ENCODE measurements at regions not wholly inside any gene's neighbourhood (a gene's known extent, or its start where the extent isn't known, plus 50 kb on each side); places are given as distances from the start of the nearest gene placed in this dataset.

- H3K4me3 ChIP-seq (ENCODE audit: low read length), result no peak overlapping the region
- TF ChIP-seq CTCF (conservative IDR thresholded peaks at IDR 0.05; ENCODE audit: low read length), result no peak
- DNase-seq (ENCODE audit: low read depth), result no peak
These were observed 408.2 kb upstream of the MYT1L start for GRCh38 chr2:2739231-2739795.

- H3K4me3 ChIP-seq (ENCODE audit: low read length), result no peak overlapping the region
- TF ChIP-seq CTCF (conservative IDR thresholded peaks at IDR 0.05; ENCODE audit: low read length), result no peak
- DNase-seq (ENCODE audit: low read depth), result no peak
These were observed 407.6 kb upstream of the MYT1L start for GRCh38 chr2:2738684-2739083.

- no peak for DNase-seq (ENCODE audit: low read depth)
- no peak overlapping the region for H3K4me3 ChIP-seq (ENCODE audit: low read length)
- TF ChIP-seq CTCF (conservative IDR thresholded peaks at IDR 0.05; ENCODE audit: low read length), result no peak
These were observed 407.2 kb upstream of the MYT1L start for GRCh38 chr2:2738276-2738675.

- TF ChIP-seq CTCF (conservative IDR thresholded peaks at IDR 0.05; ENCODE audit: low read length), result no peak
- no peak for DNase-seq (ENCODE audit: low read depth)
- H3K4me3 ChIP-seq (ENCODE audit: low read length), result no peak overlapping the region
These were observed 404.0 kb upstream of the MYT1L start for GRCh38 chr2:2735041-2735440.

- DNase-seq (ENCODE audit: low read depth), result no peak
- no peak overlapping the region for H3K4me3 ChIP-seq (ENCODE audit: low read length)
- no peak for TF ChIP-seq CTCF (conservative IDR thresholded peaks at IDR 0.05; ENCODE audit: low read length)
These were observed 403.2 kb upstream of the MYT1L start for GRCh38 chr2:2734308-2734707.

GRCh38 chr2:2733818-2734217 is 402.7 kb upstream of the MYT1L start:
- no peak for DNase-seq (ENCODE audit: low read depth)

More at GRCh38 chr2:2733818-2734217, 402.7 kb upstream of the MYT1L start:
- TF ChIP-seq CTCF (conservative IDR thresholded peaks at IDR 0.05; ENCODE audit: low read length), result no peak
- no peak overlapping the region for H3K4me3 ChIP-seq (ENCODE audit: low read length)

All from AG10803 (cell line).